Stimulated activated CD8-positive, alpha-beta memory T cell treated with anti-CD3 and anti-CD28 coated beads, Interleukin-4, amount 100 ng/mL, for 24 hours (primary cell): ENCODE measurements at regions not wholly inside any gene's neighbourhood (a gene's known extent, or its start where the extent isn't known, plus 50 kb on each side); places are given as distances from the start of the nearest gene placed in this dataset.
"Not testable (repeated sequence)": the region's sequence is repeated elsewhere in the genome, so short reads cannot be mapped to it uniquely, and the experiment has no call there.

ENCODE experiments used
- DNase-seq: peaks from one replicate; pipeline ENCODE4 v3.0.0-alpha.2; 2020; ENCODE audit warnings: low read depth

GRCh38 chr10:4294996-4295792 is 510.2 kb upstream of the KLF6 start:
- no peak for DNase-seq

GRCh38 chr10:4294271-4294670 is 509.3 kb upstream of the KLF6 start:
- DNase-seq: no peak

- DNase-seq: no peak
Observed at GRCh38 chr10:4291990-4292389, 507.0 kb upstream of the KLF6 start.

- no peak for DNase-seq
Observed at GRCh38 chr10:4285121-4285520, 500.1 kb upstream of the KLF6 start.

- no peak for DNase-seq
Observed at GRCh38 chr10:4283846-4284610, 499.0 kb upstream of the KLF6 start.

GRCh38 chr10:4282496-4282895 is 497.5 kb upstream of the KLF6 start:
- DNase-seq: no peak

GRCh38 chr10:4281190-4281825 is 496.3 kb upstream of the KLF6 start:
- no peak for DNase-seq

GRCh38 chr10:4280461-4281189 is 495.6 kb upstream of the KLF6 start:
- DNase-seq: no peak

- DNase-seq: no peak
Observed at GRCh38 chr10:4279655-4280054, 494.6 kb upstream of the KLF6 start.

- no peak for DNase-seq
Observed at GRCh38 chr10:4278186-4278585, 493.2 kb upstream of the KLF6 start.

GRCh38 chr10:4276151-4276550 is 491.1 kb upstream of the KLF6 start:
- no peak for DNase-seq

- DNase-seq: not testable (repeated sequence)
Observed at GRCh38 chr10:4274671-4275070, 489.7 kb upstream of the KLF6 start.

GRCh38 chr10:4271193-4271592 is 486.2 kb upstream of the KLF6 start:
- no peak for DNase-seq

- DNase-seq: no peak
Observed at GRCh38 chr10:4270116-4270515, 485.1 kb upstream of the KLF6 start.

- not testable (repeated sequence) for DNase-seq
Observed at GRCh38 chr10:4268490-4268889, 483.5 kb upstream of the KLF6 start.

- no peak for DNase-seq
Observed at GRCh38 chr10:4267086-4267773, 482.2 kb upstream of the KLF6 start.

GRCh38 chr10:4266416-4267085 is 481.5 kb upstream of the KLF6 start:
- DNase-seq: no peak

GRCh38 chr10:4265964-4266363 is 481.0 kb upstream of the KLF6 start:
- DNase-seq: no peak

GRCh38 chr10:4264209-4264865 is 479.3 kb upstream of the KLF6 start:
- DNase-seq: no peak

GRCh38 chr10:4263601-4263921 is 478.6 kb upstream of the KLF6 start:
- DNase-seq: no peak
